Tibial nerve (tissue), 4 donors: ENCODE measurements at regions not wholly inside any gene's neighbourhood (a gene's known extent, or its start where the extent isn't known, plus 50 kb on each side); places are given as distances from the start of the nearest gene placed in this dataset.

Experiments used
- DNase-seq, 2 donors: peaks; one replicate each; pipeline ENCODE4 v3.0.0-alpha.2; 2019; ENCODE audit warnings: low spot score in 2 of 2
- H3K27ac ChIP-seq, 4 donors: fragments of 200-600 bp; sonication (generic) in 3 of 4; one replicate each; pipeline ENCODE4 v1.5.1; 2017 to 2019; ENCODE audit warnings: mild to moderate bottlenecking in 1 of 4
- H3K27me3 ChIP-seq, 2 donors: fragments of 200-600 bp; sonication (generic) in 1 of 2; one replicate each; pipeline versions ENCODE4 v1.5.1 to v1.6.0; 2017 to 2019
- H3K36me3 ChIP-seq, 3 donors: fragments of 200-600 bp; sonication (generic); one replicate each; pipeline ENCODE4 v1.5.1; 2018 to 2019
- H3K4me1 ChIP-seq, 4 donors: fragments of 200-600 bp; sonication (generic) in 3 of 4; one replicate each; pipeline ENCODE4 v1.5.1; 2017 to 2019
- H3K4me3 ChIP-seq, 4 donors: fragments of 200-600 bp; sonication (generic) in 3 of 4; one replicate each; pipeline ENCODE4 v1.5.1; 2017 to 2019; ENCODE audit warnings: mild to moderate bottlenecking in 1 of 4, moderate library complexity in 1 of 4
- H3K9me3 ChIP-seq, 4 donors: fragments of 200-600 bp; sonication (generic) in 3 of 4; one replicate each; pipeline ENCODE4 v1.5.1; 2017 to 2019
- EP300 ChIP-seq, 2 donors: sonication (generic); formaldehyde crosslinking; IDR thresholded peaks; one replicate each; pipeline ENCODE4 v1.6.1; 2017; ENCODE audit warnings: antibody characterized with exemption in 2 of 2, mild to moderate bottlenecking in 1 of 2
- POLR2A ChIP-seq, 2 donors: fragments of 450-650 bp; IDR thresholded peaks; one replicate each; pipeline ENCODE4 v1.6.1; 2017; ENCODE audit warnings: antibody characterized with exemption in 2 of 2, mild to moderate bottlenecking in 2 of 2, moderate library complexity in 2 of 2
- WGBS, 2 donors: methylation state at CpG; one replicate each; pipeline ENCODE4 v1.1.5; 2018; 5-methylcytosine and 5-hydroxymethylcytosine counted together
- TF ChIP-seq, protein P1 (sequence below), 5 experiments: fragments of 200-600 bp in 3 of 5; fragments of 450-650 bp in 2 of 5; sonication (generic) in 3 of 5; IDR thresholded peaks; one replicate each; pipeline ENCODE4 v1.5.1; 2016 to 2019; ENCODE audit warnings: antibody characterized with exemption in 5 of 5, mild to moderate bottlenecking in 3 of 5, moderate library complexity in 2 of 5

- TF ChIP-seq, protein P1, sequence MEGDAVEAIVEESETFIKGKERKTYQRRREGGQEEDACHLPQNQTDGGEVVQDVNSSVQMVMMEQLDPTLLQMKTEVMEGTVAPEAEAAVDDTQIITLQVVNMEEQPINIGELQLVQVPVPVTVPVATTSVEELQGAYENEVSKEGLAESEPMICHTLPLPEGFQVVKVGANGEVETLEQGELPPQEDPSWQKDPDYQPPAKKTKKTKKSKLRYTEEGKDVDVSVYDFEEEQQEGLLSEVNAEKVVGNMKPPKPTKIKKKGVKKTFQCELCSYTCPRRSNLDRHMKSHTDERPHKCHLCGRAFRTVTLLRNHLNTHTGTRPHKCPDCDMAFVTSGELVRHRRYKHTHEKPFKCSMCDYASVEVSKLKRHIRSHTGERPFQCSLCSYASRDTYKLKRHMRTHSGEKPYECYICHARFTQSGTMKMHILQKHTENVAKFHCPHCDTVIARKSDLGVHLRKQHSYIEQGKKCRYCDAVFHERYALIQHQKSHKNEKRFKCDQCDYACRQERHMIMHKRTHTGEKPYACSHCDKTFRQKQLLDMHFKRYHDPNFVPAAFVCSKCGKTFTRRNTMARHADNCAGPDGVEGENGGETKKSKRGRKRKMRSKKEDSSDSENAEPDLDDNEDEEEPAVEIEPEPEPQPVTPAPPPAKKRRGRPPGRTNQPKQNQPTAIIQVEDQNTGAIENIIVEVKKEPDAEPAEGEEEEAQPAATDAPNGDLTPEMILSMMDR (IDR thresholded peaks at IDR 0.05), result no peak
- TF ChIP-seq POLR2A (IDR thresholded peaks at IDR 0.05) (no peak), EP300 (IDR thresholded peaks at IDR 0.05) (no peak)
- 86 to 89% methylated on average over 2 of the region's 2 CpGs for WGBS, 2 donors
- no peak overlapping the region for H3K4me3 ChIP-seq
Observed at GRCh38 chr2:217456016-217456415, 546.8 kb downstream of the TNS1 start.

GRCh38 chr2:217452928-217453327, 549.9 kb downstream of the TNS1 start:
- no peak overlapping the region for H3K27ac ChIP-seq
- TF ChIP-seq EP300 (IDR thresholded peaks at IDR 0.05), result no peak
- TF ChIP-seq, protein P1 (IDR thresholded peaks at IDR 0.05), result no peak
- no peak for TF ChIP-seq POLR2A (IDR thresholded peaks at IDR 0.05)
- no peak overlapping the region for H3K4me3 ChIP-seq
- H3K4me1 ChIP-seq, result no peaks in the 10 kb centered on the region
- DNase-seq, result no peak
- no peaks in the 10 kb centered on the region for H3K27me3 ChIP-seq
- 81 to 100% methylated on average over 1 of the region's 1 CpG for WGBS, 2 donors
- no peaks in the 10 kb centered on the region for H3K9me3 ChIP-seq
- no peaks in the 10 kb centered on the region for H3K36me3 ChIP-seq

More at GRCh38 chr2:217456016-217456415, 546.8 kb downstream of the TNS1 start:
- Histone ChIP-seq H3K4me1 (no peaks in the 10 kb centered on the region), H3K27ac (no peak overlapping the region), H3K9me3 (no peaks in the 10 kb centered on the region), H3K36me3 (no peaks in the 10 kb centered on the region), H3K27me3 (no peaks in the 10 kb centered on the region)
- no peak for DNase-seq

- no peak overlapping the region for H3K4me3 ChIP-seq
- WGBS, 2 donors, result 82 to 86% methylated on average over 3 of the region's 3 CpGs
- TF ChIP-seq POLR2A (IDR thresholded peaks at IDR 0.05) (no peak), EP300 (IDR thresholded peaks at IDR 0.05) (no peak)
- TF ChIP-seq, protein P1 (IDR thresholded peaks at IDR 0.05), result no peak
- H3K27ac ChIP-seq, result peak overlapping the region in 2 of 4 donors; percentile 12 to 19
- H3K27me3 ChIP-seq, result no peaks in the 10 kb centered on the region
- no peak for DNase-seq
- H3K4me1 ChIP-seq, result no peaks in the 10 kb centered on the region
- H3K9me3 ChIP-seq, result no peaks in the 10 kb centered on the region
- no peaks in the 10 kb centered on the region for H3K36me3 ChIP-seq
Observed at GRCh38 chr2:217451666-217452065, 551.1 kb downstream of the TNS1 start.

GRCh38 chr2:217449444-217449843, 553.4 kb downstream of the TNS1 start:
- no peak overlapping the region for H3K27ac ChIP-seq
- no peak for DNase-seq
- H3K27me3 ChIP-seq, result no peaks in the 10 kb centered on the region
- no peak for TF ChIP-seq EP300 (IDR thresholded peaks at IDR 0.05)
- TF ChIP-seq POLR2A (IDR thresholded peaks at IDR 0.05), result no peak
- TF ChIP-seq, protein P1 (IDR thresholded peaks at IDR 0.05), result no peak
- H3K9me3 ChIP-seq, result no peaks in the 10 kb centered on the region
- 73 to 79% methylated on average over 8 of the region's 8 CpGs for WGBS, 2 donors
- H3K4me3 ChIP-seq, result no peak overlapping the region
- peaks cover 0 to 2% (median 0%) of the 10 kb centered on the region in 4 donors for H3K4me1 ChIP-seq
- no peaks in the 10 kb centered on the region for H3K36me3 ChIP-seq

DNA sequence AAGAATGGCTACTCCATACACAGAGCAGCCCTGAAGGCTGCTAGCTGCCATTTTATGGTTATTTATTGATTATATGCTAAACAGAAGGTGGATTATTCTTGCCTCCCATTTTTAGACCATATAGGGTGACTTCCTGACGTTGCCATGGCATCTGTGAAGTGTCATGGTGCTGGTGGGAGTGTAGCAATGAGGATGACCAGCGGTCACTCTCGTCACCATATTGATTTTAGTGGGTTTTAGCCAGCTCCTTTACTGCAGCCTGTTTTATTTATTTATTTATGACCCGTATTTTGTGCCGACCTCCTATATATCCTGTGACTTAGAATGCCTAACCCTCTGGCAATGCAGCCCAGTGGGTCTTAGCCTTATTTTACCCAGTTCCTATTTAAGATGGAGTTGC, 553.9 kb downstream of the TNS1 start:
- whole genome bisulfite sequencing, 2 donors, result 89 to 94% methylated on average over 5 of the region's 5 CpGs
- TF ChIP-seq POLR2A (IDR thresholded peaks at IDR 0.05) (no peak), EP300 (IDR thresholded peaks at IDR 0.05) (no peak)
- TF ChIP-seq, protein P1 (IDR thresholded peaks at IDR 0.05), result no peak
- peaks cover 0 to 2% (median 0%) of the 10 kb centered on the region in 4 donors for H3K4me1 ChIP-seq
- H3K27ac ChIP-seq, result no peak overlapping the region
- H3K9me3 ChIP-seq, result no peaks in the 10 kb centered on the region
- H3K36me3 ChIP-seq, result no peaks in the 10 kb centered on the region
- no peak for DNase-seq
- no peak overlapping the region for H3K4me3 ChIP-seq
- no peaks in the 10 kb centered on the region for H3K27me3 ChIP-seq
